ENCODE measurements at regions not wholly inside any gene's neighbourhood (a gene's known extent, or its start where the extent isn't known, plus 50 kb on each side); places are given as distances from the start of the nearest gene placed in this dataset.
"Not testable (repeated sequence)": the region's sequence is repeated elsewhere in the genome, so short reads cannot be mapped to it uniquely, and the experiment has no call there.

DNA sequence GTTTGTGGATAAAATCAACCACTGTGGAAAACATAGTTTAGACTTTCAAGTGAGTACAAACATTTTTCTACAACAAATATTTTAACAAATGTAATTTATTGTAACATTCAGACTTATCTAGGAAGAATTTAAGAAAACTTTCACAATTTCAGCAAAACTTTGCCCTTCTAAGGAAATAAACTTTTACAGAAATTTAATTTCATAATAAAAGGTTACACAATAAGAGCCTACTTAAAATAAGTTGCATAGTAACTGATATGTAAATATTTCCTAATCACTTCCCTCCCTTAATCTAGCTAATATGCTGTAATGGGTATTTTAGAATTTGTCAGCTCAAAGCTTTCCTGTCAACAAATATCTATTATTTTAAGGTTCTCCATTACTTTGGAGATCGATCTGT, 1899.9 kb downstream of the MAT2B start:
- Histone ChIP-seq H3K27ac (ENCODE audit: low read depth, low read length) (no peak overlapping the region), H3K4me1 (ENCODE audit: control insufficient read depth in 5 of 5, insufficient read depth in 5 of 5, low read length in 5 of 5) (peaks cover 0 to 8% (median 0%) of the 10 kb centered on the region in 5 donors), H3K4me3 (ENCODE audit: low read depth in 1 of 5, low read length in 5 of 5) (no peak overlapping the region), H3K9me3 (ENCODE audit: control insufficient read depth in 5 of 5, low read length in 5 of 5) (peaks cover 0 to 12% (median 0%) of the 10 kb centered on the region in 5 donors), H3K36me3 (ENCODE audit: control insufficient read depth in 5 of 5, insufficient read depth in 5 of 5, low read length in 5 of 5) (no peaks in the 10 kb centered on the region), H3K9ac (ENCODE audit: low read length in 5 of 5) (no peak overlapping the region), H3K27me3 (ENCODE audit: control insufficient read depth in 5 of 5, insufficient read depth in 4 of 5, low read length in 5 of 5) (no peaks in the 10 kb centered on the region)

DNA sequence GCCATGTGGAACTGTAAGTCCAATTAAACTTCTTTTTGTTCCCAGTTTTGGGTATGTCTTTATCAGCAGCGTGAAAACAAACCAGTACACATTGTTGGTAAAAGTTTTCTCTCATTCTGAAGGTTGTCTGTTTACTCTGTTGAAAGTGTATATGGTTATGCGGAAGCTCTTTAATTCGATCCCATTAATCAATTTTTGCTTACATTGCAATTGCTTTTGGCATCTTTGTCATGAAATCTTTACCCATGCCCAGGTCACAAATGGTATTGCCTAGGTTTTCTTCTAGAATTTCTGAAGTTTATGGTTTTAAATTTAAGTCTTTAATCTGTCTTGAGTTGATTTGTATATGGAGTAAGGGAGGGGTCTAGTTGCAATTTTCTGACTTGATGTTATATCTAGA, 1901.9 kb downstream of the MAT2B start:
- no peak overlapping the region for H3K9ac ChIP-seq (ENCODE audit: low read length in 5 of 5)
- peaks cover 0 to 11% (median 0%) of the 10 kb centered on the region in 5 donors for H3K4me1 ChIP-seq (ENCODE audit: control insufficient read depth in 5 of 5, insufficient read depth in 5 of 5, low read length in 5 of 5)
- no peak overlapping the region for H3K4me3 ChIP-seq (ENCODE audit: low read depth in 1 of 5, low read length in 5 of 5)
- H3K27me3 ChIP-seq (ENCODE audit: control insufficient read depth in 5 of 5, insufficient read depth in 4 of 5, low read length in 5 of 5): no peaks in the 10 kb centered on the region
- H3K27ac ChIP-seq (ENCODE audit: low read depth, low read length): no peak overlapping the region
- H3K9me3 ChIP-seq (ENCODE audit: control insufficient read depth in 5 of 5, low read length in 5 of 5): peaks cover 0 to 12% (median 0%) of the 10 kb centered on the region in 5 donors
- no peaks in the 10 kb centered on the region for H3K36me3 ChIP-seq (ENCODE audit: control insufficient read depth in 5 of 5, insufficient read depth in 5 of 5, low read length in 5 of 5)

DNA sequence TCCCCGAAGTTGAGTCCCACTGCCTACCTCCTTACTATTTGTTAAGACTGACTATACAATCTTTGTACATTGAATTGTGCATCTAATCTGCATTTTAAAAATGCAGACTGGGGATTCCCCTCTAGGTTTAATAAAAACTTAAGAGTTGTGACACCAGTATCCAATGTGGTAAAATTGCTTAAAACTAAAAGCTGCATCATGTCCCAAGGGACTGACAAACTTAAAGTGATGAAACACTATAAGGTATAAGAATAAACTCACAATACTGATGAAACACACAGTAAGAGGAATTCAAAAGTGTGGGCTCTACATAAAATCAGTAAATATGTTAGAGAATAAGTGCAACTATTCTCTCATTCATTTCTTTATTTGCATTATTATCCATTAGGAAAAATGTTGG, 1905.1 kb downstream of the MAT2B start:
- Histone ChIP-seq H3K27me3 (ENCODE audit: control insufficient read depth in 5 of 5, insufficient read depth in 4 of 5, low read length in 5 of 5) (no peaks in the 10 kb centered on the region), H3K9ac (ENCODE audit: low read length in 5 of 5) (no peak overlapping the region), H3K4me3 (ENCODE audit: low read depth in 1 of 5, low read length in 5 of 5) (no peak overlapping the region)

DNA sequence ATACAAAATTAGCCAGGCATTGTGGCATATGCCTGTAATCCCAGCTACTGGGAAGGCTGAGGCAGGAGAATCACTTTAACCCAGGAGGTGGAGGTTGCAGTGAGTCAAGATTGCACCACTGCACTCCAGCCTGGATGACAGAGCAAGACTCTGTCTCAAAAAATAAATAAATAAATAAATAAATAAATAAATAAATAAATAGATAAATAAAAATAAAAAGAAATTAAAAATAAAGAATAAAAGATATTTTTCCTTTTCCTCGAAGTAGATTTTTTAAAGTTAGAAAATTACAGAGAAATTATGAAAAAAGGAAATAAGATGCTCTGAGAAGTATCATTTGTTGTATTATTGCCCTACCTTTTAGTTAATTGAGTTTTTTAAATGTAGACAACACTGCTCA, 1906.1 kb downstream of the MAT2B start:
- H3K4me1 ChIP-seq (ENCODE audit: control insufficient read depth in 5 of 5, insufficient read depth in 5 of 5, low read length in 5 of 5); H3K4me3 ChIP-seq (ENCODE audit: low read depth in 1 of 5, low read length in 5 of 5); H3K27me3 ChIP-seq (ENCODE audit: control insufficient read depth in 5 of 5, insufficient read depth in 4 of 5, low read length in 5 of 5); H3K9ac ChIP-seq (ENCODE audit: low read length in 5 of 5); H3K36me3 ChIP-seq (ENCODE audit: control insufficient read depth in 5 of 5, insufficient read depth in 5 of 5, low read length in 5 of 5); H3K27ac ChIP-seq (ENCODE audit: low read depth, low read length): not testable (repeated sequence)
- peaks cover 0 to 12% (median 0%) of the 10 kb centered on the region in 5 donors for H3K9me3 ChIP-seq (ENCODE audit: control insufficient read depth in 5 of 5, low read length in 5 of 5)

More for the DNA sequence above, 1905.1 kb downstream of the MAT2B start:
- peaks cover 0 to 12% (median 0%) of the 10 kb centered on the region in 5 donors for H3K9me3 ChIP-seq (ENCODE audit: control insufficient read depth in 5 of 5, low read length in 5 of 5)
- peaks cover 0 to 8% (median 0%) of the 10 kb centered on the region in 5 donors for H3K4me1 ChIP-seq (ENCODE audit: control insufficient read depth in 5 of 5, insufficient read depth in 5 of 5, low read length in 5 of 5)
- no peak overlapping the region for H3K27ac ChIP-seq (ENCODE audit: low read depth, low read length)
- no peaks in the 10 kb centered on the region for H3K36me3 ChIP-seq (ENCODE audit: control insufficient read depth in 5 of 5, insufficient read depth in 5 of 5, low read length in 5 of 5)

DNA sequence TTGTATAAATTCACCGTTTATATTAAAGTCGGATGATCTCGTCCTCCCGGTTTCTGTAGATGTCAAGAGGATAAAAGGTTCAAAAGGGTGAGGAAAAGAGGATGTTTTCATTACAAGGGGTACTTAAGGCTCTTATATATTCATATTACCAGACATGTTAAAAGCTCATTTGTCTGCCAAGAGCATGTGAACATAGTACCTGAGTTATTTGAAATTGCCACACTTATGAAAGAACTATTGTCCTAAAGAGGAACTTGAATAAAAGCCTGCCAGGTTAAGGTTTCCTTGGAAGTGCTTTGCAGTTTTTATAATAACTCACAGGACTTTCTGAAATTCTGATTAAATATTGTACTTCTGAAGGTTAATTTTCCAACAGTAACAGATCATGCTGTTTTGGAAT, 1915.1 kb downstream of the MAT2B start:
- Histone ChIP-seq H3K27me3 (ENCODE audit: control insufficient read depth in 5 of 5, insufficient read depth in 4 of 5, low read length in 5 of 5) (no peaks in the 10 kb centered on the region), H3K9me3 (ENCODE audit: control insufficient read depth in 5 of 5, low read length in 5 of 5) (no peaks in the 10 kb centered on the region), H3K9ac (ENCODE audit: low read length in 5 of 5) (no peak overlapping the region), H3K4me1 (ENCODE audit: control insufficient read depth in 5 of 5, insufficient read depth in 5 of 5, low read length in 5 of 5) (no peaks in the 10 kb centered on the region), H3K27ac (ENCODE audit: low read depth, low read length) (no peak overlapping the region), H3K4me3 (ENCODE audit: low read depth in 1 of 5, low read length in 5 of 5) (no peak overlapping the region), H3K36me3 (ENCODE audit: control insufficient read depth in 5 of 5, insufficient read depth in 5 of 5, low read length in 5 of 5) (no peaks in the 10 kb centered on the region)

DNA sequence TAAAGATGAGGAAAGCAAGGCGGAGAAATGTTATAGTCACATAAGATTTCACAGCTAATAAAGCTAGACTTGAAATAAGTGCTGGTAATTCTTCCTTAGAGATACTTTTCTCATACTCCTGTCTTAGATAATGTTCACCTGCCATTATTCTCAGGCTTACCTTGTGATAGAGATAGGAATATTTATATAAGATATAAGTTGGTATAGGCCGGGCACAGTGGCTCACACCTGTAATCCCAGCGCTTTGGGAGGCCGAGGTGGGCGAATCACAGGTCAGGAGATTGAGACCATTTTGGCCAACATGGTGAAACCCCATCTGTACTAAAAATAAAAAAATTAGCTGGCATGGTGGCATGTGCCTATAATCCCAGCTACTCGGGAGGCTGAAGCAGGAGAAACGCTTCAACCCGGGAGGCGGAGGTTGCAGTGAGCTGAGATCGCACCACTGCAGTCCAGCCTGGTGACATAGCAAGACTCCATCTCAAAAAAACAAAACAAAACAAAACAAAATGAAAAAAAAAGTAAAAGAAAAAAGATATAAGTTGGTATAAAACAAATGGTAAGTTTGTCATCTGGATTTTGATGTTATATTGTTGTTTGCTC, 1918.4 kb downstream of the MAT2B start:
- Histone ChIP-seq H3K9me3 (ENCODE audit: control insufficient read depth in 5 of 5, low read length in 5 of 5) (no peaks in the 10 kb centered on the region), H3K9ac (ENCODE audit: low read length in 5 of 5) (no peak overlapping the region), H3K27me3 (ENCODE audit: control insufficient read depth in 5 of 5, insufficient read depth in 4 of 5, low read length in 5 of 5) (no peaks in the 10 kb centered on the region), H3K27ac (ENCODE audit: low read depth, low read length) (no peak overlapping the region), H3K4me3 (ENCODE audit: low read depth in 1 of 5, low read length in 5 of 5) (no peak overlapping the region), H3K36me3 (ENCODE audit: control insufficient read depth in 5 of 5, insufficient read depth in 5 of 5, low read length in 5 of 5) (no peaks in the 10 kb centered on the region), H3K4me1 (ENCODE audit: control insufficient read depth in 5 of 5, insufficient read depth in 5 of 5, low read length in 5 of 5) (no peaks in the 10 kb centered on the region)

DNA sequence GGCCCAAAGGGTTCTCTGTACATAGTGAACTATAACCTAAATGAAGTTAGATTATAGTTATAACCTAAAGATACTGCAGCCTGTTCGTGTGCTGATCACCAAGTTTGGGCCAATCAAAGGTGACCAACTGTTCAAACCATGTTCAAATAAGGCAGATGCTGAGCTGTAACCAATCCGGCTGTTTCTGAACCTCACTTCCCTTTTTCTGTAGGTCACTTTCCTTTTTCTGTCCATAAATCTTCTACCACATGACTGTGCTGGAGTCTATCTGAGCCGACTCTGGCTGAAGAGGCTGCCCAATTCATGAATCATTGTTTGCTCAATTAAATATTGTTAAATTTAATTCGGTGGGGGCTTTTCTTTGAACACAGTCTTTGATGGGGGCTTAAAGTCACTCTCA, 1920.2 kb downstream of the MAT2B start:
- Histone ChIP-seq H3K9ac (ENCODE audit: low read length in 5 of 5) (no peak overlapping the region), H3K4me1 (ENCODE audit: control insufficient read depth in 5 of 5, insufficient read depth in 5 of 5, low read length in 5 of 5) (no peaks in the 10 kb centered on the region), H3K27ac (ENCODE audit: low read depth, low read length) (no peak overlapping the region), H3K36me3 (ENCODE audit: control insufficient read depth in 5 of 5, insufficient read depth in 5 of 5, low read length in 5 of 5) (no peaks in the 10 kb centered on the region), H3K4me3 (ENCODE audit: low read depth in 1 of 5, low read length in 5 of 5) (no peak overlapping the region), H3K27me3 (ENCODE audit: control insufficient read depth in 5 of 5, insufficient read depth in 4 of 5, low read length in 5 of 5) (no peaks in the 10 kb centered on the region), H3K9me3 (ENCODE audit: control insufficient read depth in 5 of 5, low read length in 5 of 5) (no peaks in the 10 kb centered on the region)

DNA sequence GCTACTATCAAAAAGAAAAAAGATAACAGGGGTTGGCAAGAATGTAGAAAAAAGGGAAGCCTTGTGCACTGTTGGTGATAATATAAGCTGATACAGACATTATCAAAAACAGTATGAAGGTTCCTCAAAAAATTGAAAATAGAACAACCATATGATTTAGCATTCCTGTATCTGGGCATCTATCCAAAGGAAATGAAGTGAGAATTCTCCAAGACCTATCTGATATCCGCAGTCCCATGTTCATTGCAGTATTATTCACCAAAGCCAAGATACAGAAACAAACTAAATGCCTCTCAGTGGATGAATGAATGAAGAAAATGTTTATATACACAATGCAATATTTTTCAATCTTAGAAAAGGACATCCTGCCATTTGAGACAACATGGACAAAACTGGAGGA, 1943.3 kb downstream of the MAT2B start:
- no peaks in the 10 kb centered on the region for H3K27me3 ChIP-seq (ENCODE audit: control insufficient read depth in 5 of 5, insufficient read depth in 4 of 5, low read length in 5 of 5)
- H3K9ac ChIP-seq (ENCODE audit: low read length in 5 of 5): no peak overlapping the region
- no peak overlapping the region for H3K4me3 ChIP-seq (ENCODE audit: low read depth in 1 of 5, low read length in 5 of 5)
- no peaks in the 10 kb centered on the region for H3K9me3 ChIP-seq (ENCODE audit: control insufficient read depth in 5 of 5, low read length in 5 of 5)
- no peaks in the 10 kb centered on the region for H3K4me1 ChIP-seq (ENCODE audit: control insufficient read depth in 5 of 5, insufficient read depth in 5 of 5, low read length in 5 of 5)
- no peaks in the 10 kb centered on the region for H3K36me3 ChIP-seq (ENCODE audit: control insufficient read depth in 5 of 5, insufficient read depth in 5 of 5, low read length in 5 of 5)
- no peak overlapping the region for H3K27ac ChIP-seq (ENCODE audit: low read depth, low read length)

DNA sequence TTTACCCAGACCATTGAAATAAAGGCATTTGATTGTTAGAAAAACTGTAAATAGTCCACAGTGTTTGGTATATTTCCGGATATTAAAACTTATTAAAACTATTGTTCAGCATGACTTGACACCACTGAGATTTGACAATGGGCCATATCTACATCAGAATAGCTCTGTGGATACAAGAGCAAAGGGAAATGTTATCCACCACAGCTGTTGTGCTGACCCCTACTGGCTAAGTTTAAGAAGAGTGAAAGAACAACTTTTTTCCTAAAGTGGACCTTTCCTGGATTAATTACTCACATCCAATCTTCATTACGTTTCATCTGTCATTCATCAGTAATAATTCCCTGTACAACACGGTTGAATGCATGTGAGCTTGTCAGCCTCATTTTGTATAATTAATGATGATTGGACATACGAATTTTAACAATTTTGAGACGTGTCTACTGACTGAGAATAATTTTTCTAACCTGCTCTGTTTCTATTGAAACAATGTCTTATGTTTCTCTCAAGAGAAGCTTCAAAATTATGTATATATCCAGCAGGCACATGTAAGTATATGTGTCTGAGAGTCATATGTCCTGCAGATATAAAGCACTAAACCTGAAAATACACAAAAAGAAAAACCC, 1952.6 kb downstream of the MAT2B start:
- no peaks in the 10 kb centered on the region for H3K27me3 ChIP-seq (ENCODE audit: control insufficient read depth in 5 of 5, insufficient read depth in 4 of 5, low read length in 5 of 5)
- no peaks in the 10 kb centered on the region for H3K36me3 ChIP-seq (ENCODE audit: control insufficient read depth in 5 of 5, insufficient read depth in 5 of 5, low read length in 5 of 5)
- no peak overlapping the region for H3K9ac ChIP-seq (ENCODE audit: low read length in 5 of 5)
- H3K4me3 ChIP-seq (ENCODE audit: low read depth in 1 of 5, low read length in 5 of 5): no peak overlapping the region
- peaks cover 0 to 4% (median 0%) of the 10 kb centered on the region in 5 donors for H3K4me1 ChIP-seq (ENCODE audit: control insufficient read depth in 5 of 5, insufficient read depth in 5 of 5, low read length in 5 of 5)
- no peaks in the 10 kb centered on the region for H3K9me3 ChIP-seq (ENCODE audit: control insufficient read depth in 5 of 5, low read length in 5 of 5)
- no peak overlapping the region for H3K27ac ChIP-seq (ENCODE audit: low read depth, low read length)

DNA sequence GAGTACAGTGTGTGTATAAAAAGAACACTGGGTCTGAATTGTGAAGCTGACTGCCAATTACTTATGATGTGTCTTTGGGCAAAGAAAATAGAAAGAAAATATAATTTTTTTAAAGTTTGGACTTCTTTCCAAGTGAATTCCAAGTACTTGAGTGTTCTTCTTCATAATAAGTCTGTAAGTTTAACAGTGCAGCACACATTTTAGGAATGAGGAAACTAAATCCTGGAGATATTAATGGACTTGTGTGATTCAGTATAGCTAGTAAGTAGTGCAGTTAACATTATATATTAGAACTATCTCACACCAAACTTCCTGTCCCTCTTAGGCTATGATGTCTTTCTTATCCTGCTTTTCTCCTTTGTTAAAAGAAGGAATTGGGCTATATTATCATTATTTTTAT, 1953.8 kb downstream of the MAT2B start:
- Histone ChIP-seq H3K9ac (ENCODE audit: low read length in 5 of 5) (no peak overlapping the region), H3K36me3 (ENCODE audit: control insufficient read depth in 5 of 5, insufficient read depth in 5 of 5, low read length in 5 of 5) (no peaks in the 10 kb centered on the region), H3K27me3 (ENCODE audit: control insufficient read depth in 5 of 5, insufficient read depth in 4 of 5, low read length in 5 of 5) (no peaks in the 10 kb centered on the region), H3K27ac (ENCODE audit: low read depth, low read length) (no peak overlapping the region), H3K9me3 (ENCODE audit: control insufficient read depth in 5 of 5, low read length in 5 of 5) (no peaks in the 10 kb centered on the region), H3K4me1 (ENCODE audit: control insufficient read depth in 5 of 5, insufficient read depth in 5 of 5, low read length in 5 of 5) (peaks cover 0 to 4% (median 0%) of the 10 kb centered on the region in 5 donors), H3K4me3 (ENCODE audit: low read depth in 1 of 5, low read length in 5 of 5) (no peak overlapping the region)

Measured in subcutaneous abdominal adipose tissue (tissue), 5 donors.